GM12892 (cell line): ENCODE measurements at regions not wholly inside any gene's neighbourhood (a gene's known extent, or its start where the extent isn't known, plus 50 kb on each side); places are given as distances from the start of the nearest gene placed in this dataset.

Experiments
- POLR2A ChIP-seq: IDR thresholded peaks from 2 replicates; pipeline ENCODE4 v1.6.1; 2011; ENCODE audit warnings: low read depth, low read length, control low read depth
- POLR2AphosphoS5 ChIP-seq: IDR thresholded peaks from 2 replicates; pipeline ENCODE4 v1.6.1; 2011; ENCODE audit warnings: low read depth, low read length, control low read depth

- TF ChIP-seq POLR2A (no peak), POLR2AphosphoS5 (no peak)
These were observed 523.4 kb upstream of the ARRDC3 start for GRCh38 chr5:91906494-91906893.
